Parathyroid adenoma (tissue), 2 donors: ENCODE measurements at regions not wholly inside any gene's neighbourhood (a gene's known extent, or its start where the extent isn't known, plus 50 kb on each side); places are given as distances from the start of the nearest gene placed in this dataset.

Source experiments
- H2AFZ ChIP-seq: fragments of 300-600 bp; sonication (generic); one replicate; pipeline ENCODE4 v1.7.0; 2017; ENCODE audit warnings: antibody characterized with exemption, mild to moderate bottlenecking
- H3K27ac ChIP-seq: fragments of 300-600 bp; sonication (generic); one replicate; pipeline ENCODE4 v1.7.0; 2017
- H3K27me3 ChIP-seq: fragments of 300-600 bp; sonication (generic); one replicate; pipeline ENCODE4 v1.7.0; 2017; ENCODE audit warnings: low read length; ENCODE audit not compliant: control insufficient read depth, insufficient read depth
- H3K36me3 ChIP-seq: fragments of 300-600 bp; sonication (generic); one replicate; pipeline ENCODE4 v1.7.0; 2017; ENCODE audit warnings: low read length; ENCODE audit not compliant: control insufficient read depth, insufficient read depth
- H3K4me1 ChIP-seq: fragments of 300-600 bp; sonication (generic); one replicate; pipeline ENCODE4 v1.7.0; 2017; ENCODE audit warnings: control low read depth
- H3K4me2 ChIP-seq: fragments of 300-600 bp; sonication (generic); one replicate; pipeline ENCODE4 v1.7.0; 2017; ENCODE audit warnings: low read length
- H3K4me3 ChIP-seq: fragments of 300-600 bp; sonication (generic); one replicate; pipeline ENCODE4 v1.7.0; 2017; ENCODE audit warnings: low read depth, low read length
- H3K79me2 ChIP-seq: fragments of 300-600 bp; sonication (generic); one replicate; pipeline ENCODE4 v1.7.0; 2017; ENCODE audit warnings: control low read depth
- H3K9ac ChIP-seq: fragments of 300-600 bp; sonication (generic); one replicate; pipeline ENCODE4 v1.7.0; 2017; ENCODE audit warnings: mild to moderate bottlenecking
- H3K9me3 ChIP-seq: fragments of 300-600 bp; sonication (generic); one replicate; pipeline ENCODE4 v1.7.0; 2017; ENCODE audit warnings: low read length; ENCODE audit not compliant: control insufficient read depth
- CTCF ChIP-seq: fragments of 300-600 bp; sonication (generic); IDR thresholded peaks from one replicate; pipeline ENCODE4 v1.7.0; 2017; ENCODE audit warnings: antibody characterized with exemption, mild to moderate bottlenecking
- donor health status: primary hyperparathyroidism.

GRCh38 chr18:29176681-29177080, 999.8 kb upstream of the CDH2 start:
- Histone ChIP-seq H3K9me3 (no peaks in the 10 kb centered on the region), H3K36me3 (no peaks in the 10 kb centered on the region), H3K4me1 (no peaks in the 10 kb centered on the region), H3K27ac (no peak overlapping the region), H3K4me2 (no peak overlapping the region), H3K4me3 (no peak overlapping the region), H3K27me3 (no peaks in the 10 kb centered on the region), H3K79me2 (no peaks in the 10 kb centered on the region), H3K9ac (no peak overlapping the region), H2AFZ (no peak overlapping the region)
- TF ChIP-seq CTCF = no peak

GRCh38 chr18:29174891-29175290, 998.0 kb upstream of the CDH2 start:
- Histone ChIP-seq H3K27me3 (no peaks in the 10 kb centered on the region), H3K4me1 (no peaks in the 10 kb centered on the region), H3K9me3 (no peaks in the 10 kb centered on the region), H3K27ac (no peak overlapping the region), H3K79me2 (no peaks in the 10 kb centered on the region), H3K36me3 (no peaks in the 10 kb centered on the region), H3K9ac (no peak overlapping the region), H3K4me3 (no peak overlapping the region), H2AFZ (no peak overlapping the region), H3K4me2 (no peak overlapping the region)
- TF ChIP-seq CTCF = no peak

GRCh38 chr18:29172756-29173067, 995.8 kb upstream of the CDH2 start:
- Histone ChIP-seq H3K9me3 (no peaks in the 10 kb centered on the region), H3K27ac (no peak overlapping the region)
- TF ChIP-seq CTCF = no peak

GRCh38 chr18:29171892-29172755, 995.2 kb upstream of the CDH2 start:
- H3K27me3 ChIP-seq = no peaks in the 10 kb centered on the region
- H3K36me3 ChIP-seq = no peaks in the 10 kb centered on the region
- H3K4me1 ChIP-seq = no peaks in the 10 kb centered on the region
- H3K27ac ChIP-seq = no peak overlapping the region
- no peak for TF ChIP-seq CTCF
- no peak overlapping the region for H3K4me2 ChIP-seq
- H3K9ac ChIP-seq = no peak overlapping the region
- no peak overlapping the region for H2AFZ ChIP-seq
- no peaks in the 10 kb centered on the region for H3K79me2 ChIP-seq
- H3K4me3 ChIP-seq = no peak overlapping the region
- no peaks in the 10 kb centered on the region for H3K9me3 ChIP-seq

More at GRCh38 chr18:29172756-29173067, 995.8 kb upstream of the CDH2 start:
- H3K9ac ChIP-seq = no peak overlapping the region
- no peak overlapping the region for H3K4me3 ChIP-seq
- H3K4me1 ChIP-seq = no peaks in the 10 kb centered on the region
- no peak overlapping the region for H3K4me2 ChIP-seq
- no peaks in the 10 kb centered on the region for H3K27me3 ChIP-seq
- H3K79me2 ChIP-seq = no peaks in the 10 kb centered on the region
- H2AFZ ChIP-seq = no peak overlapping the region
- no peaks in the 10 kb centered on the region for H3K36me3 ChIP-seq

- H3K4me1 ChIP-seq = no peaks in the 10 kb centered on the region
- no peak overlapping the region for H2AFZ ChIP-seq
- no peaks in the 10 kb centered on the region for H3K27me3 ChIP-seq
- H3K79me2 ChIP-seq = no peaks in the 10 kb centered on the region
- no peaks in the 10 kb centered on the region for H3K9me3 ChIP-seq
- H3K36me3 ChIP-seq = no peaks in the 10 kb centered on the region
- no peak overlapping the region for H3K27ac ChIP-seq
- TF ChIP-seq CTCF = no peak
- H3K4me2 ChIP-seq = no peak overlapping the region
- no peak overlapping the region for H3K4me3 ChIP-seq
- H3K9ac ChIP-seq = no peak overlapping the region
Observed at GRCh38 chr18:29169599-29169998, 992.7 kb upstream of the CDH2 start.
